Panc1 (cell line): ENCODE measurements at regions not wholly inside any gene's neighbourhood (a gene's known extent, or its start where the extent isn't known, plus 50 kb on each side); places are given as distances from the start of the nearest gene placed in this dataset.

Experiments used
- CTCF ChIP-seq: fragments of 450-650 bp; IDR thresholded peaks from 2 replicates; pipeline ENCODE4 v1.5.1; 2017; ENCODE audit warnings: mild to moderate bottlenecking
- POLR2AphosphoS5 ChIP-seq: IDR thresholded peaks from 2 replicates; pipeline ENCODE4 v1.6.1; 2012; ENCODE audit warnings: mild to moderate bottlenecking, low read depth, low read length, moderate library complexity

GRCh38 chr9:82558855-82559630 lies 503.9 kb downstream of the RASEF start:
- TF ChIP-seq POLR2AphosphoS5: no peak
- TF ChIP-seq CTCF: no peak
